PC-3 (cell line): ENCODE measurements at regions not wholly inside any gene's neighbourhood (a gene's known extent, or its start where the extent isn't known, plus 50 kb on each side); places are given as distances from the start of the nearest gene placed in this dataset.

Experiments
- ATAC-seq: fragments of 200-7000 bp; cut with Tn5 transposase; 2 replicates; pipeline ENCODE4 v1.9.1; 2020; ENCODE audit warnings: mild to moderate bottlenecking, moderate library complexity
- BruUV-seq: library from RNA; stranded (reverse); fragments of 400-500 nt; replicated peaks from 2 replicates; lab custom pipeline; 2021; lab: Mats Ljungman, UMichigan
- CTCF ChIA-PET: fragments of 300-600 bp; sonication (Branson Sonifier 250); formaldehyde crosslinking; loops from one replicate; lab custom pipeline; 2022; ENCODE audit warnings: antibody characterized with exemption; lab: Charles Lee
- POLR2A ChIA-PET: fragments of 300-600 bp; sonication (Branson Sonifier 250); formaldehyde crosslinking; loops from one replicate; lab custom pipeline; 2022; ENCODE audit warnings: antibody characterized with exemption; ENCODE audit not compliant: unreplicated experiment; lab: Charles Lee
- DNase-seq: peaks from one replicate; pipeline ENCODE4 v3.0.0-alpha.2; 2015
- H2AFZ ChIP-seq: fragments of 300-600 bp; sonication (generic); 2 replicates; pipeline ENCODE4 v1.6.0; 2016; ENCODE audit warnings: antibody characterized with exemption, low read length
- H3F3A ChIP-seq: fragments of 300-600 bp; sonication (generic); one replicate; pipeline ENCODE4 v1.6.0; 2017; ENCODE audit warnings: antibody characterized with exemption, low read length, control low read depth, mild to moderate bottlenecking; ENCODE audit not compliant: unreplicated experiment
- H3K27ac ChIP-seq: fragments of 300-600 bp; sonication (generic); 2 replicates; pipeline ENCODE4 v1.5.1; 2016; ENCODE audit warnings: mild to moderate bottlenecking, low read length
- H3K27me3 ChIP-seq: fragments of 300-600 bp; sonication (generic); 2 replicates; pipeline ENCODE4 v1.6.1; 2016; ENCODE audit warnings: low read length, mixed read lengths
- H3K36me3 ChIP-seq: fragments of 300-600 bp; sonication (generic); 2 replicates; pipeline ENCODE4 v1.6.1; 2016; ENCODE audit warnings: low read depth, mixed run types, low read length, mixed read lengths
- H3K4me1 ChIP-seq: fragments of 300-600 bp; sonication (generic); 2 replicates; pipeline ENCODE4 v1.5.1; 2016; ENCODE audit warnings: low read length; ENCODE audit not compliant: insufficient read depth
- H3K4me2 ChIP-seq: fragments of 300-600 bp; sonication (generic); 2 replicates; pipeline ENCODE4 v1.6.0; 2016; ENCODE audit warnings: low read length
- H3K4me3 ChIP-seq: fragments of 300-600 bp; sonication (generic); 2 replicates; pipeline ENCODE4 v1.5.1; 2016; ENCODE audit warnings: mild to moderate bottlenecking, low read length, mixed read lengths
- H3K79me2 ChIP-seq: fragments of 300-600 bp; sonication (generic); 2 replicates; pipeline ENCODE4 v1.6.1; 2017; ENCODE audit warnings: low read length, mixed read lengths
- H3K9ac ChIP-seq: fragments of 300-600 bp; sonication (generic); 2 replicates; pipeline ENCODE4 v1.6.0; 2016; ENCODE audit warnings: mild to moderate bottlenecking, low read length
- H3K9me2 ChIP-seq: fragments of 300-600 bp; sonication (generic); replicated peaks from 2 replicates; pipeline ENCODE4 v1.6.1; 2016; ENCODE audit warnings: mixed run types, low read length, mixed read lengths
- H3K9me3 ChIP-seq: fragments of 300-600 bp; sonication (generic); 2 replicates; pipeline ENCODE4 v1.6.1; 2016; ENCODE audit warnings: low read length, mixed read lengths
- H4K20me1 ChIP-seq: fragments of 300-600 bp; sonication (generic); 2 replicates; pipeline ENCODE4 v1.6.1; 2016; ENCODE audit warnings: low read length, mixed read lengths
- EZH2 ChIP-seq: fragments of 300-600 bp; sonication (generic); IDR thresholded peaks from one replicate; pipeline ENCODE4 v1.6.1; 2017; ENCODE audit warnings: antibody characterized with exemption, mild to moderate bottlenecking, low read length; ENCODE audit not compliant: unreplicated experiment
- EZH2phosphoT487 ChIP-seq: fragments of 300-600 bp; sonication (generic); IDR thresholded peaks from 2 replicates; pipeline ENCODE4 v1.6.1; 2018; ENCODE audit warnings: mild to moderate bottlenecking, antibody characterized with exemption, low read length, borderline replicate concordance
- intact Hi-C: fragments of 100-400 bp; cut with micrococcal nuclease; formaldehyde crosslinking; loops from 2 replicates; pipeline ENCODE4 v1.9.0; 2023
- TF ChIP-seq, protein P1 (sequence below): fragments of 300-600 bp; sonication (generic); conservative IDR thresholded peaks from 2 replicates; pipeline ENCODE4 v1.5.1; 2017; ENCODE audit warnings: antibody characterized with exemption, low read depth, mild to moderate bottlenecking, low read length

DNA sequence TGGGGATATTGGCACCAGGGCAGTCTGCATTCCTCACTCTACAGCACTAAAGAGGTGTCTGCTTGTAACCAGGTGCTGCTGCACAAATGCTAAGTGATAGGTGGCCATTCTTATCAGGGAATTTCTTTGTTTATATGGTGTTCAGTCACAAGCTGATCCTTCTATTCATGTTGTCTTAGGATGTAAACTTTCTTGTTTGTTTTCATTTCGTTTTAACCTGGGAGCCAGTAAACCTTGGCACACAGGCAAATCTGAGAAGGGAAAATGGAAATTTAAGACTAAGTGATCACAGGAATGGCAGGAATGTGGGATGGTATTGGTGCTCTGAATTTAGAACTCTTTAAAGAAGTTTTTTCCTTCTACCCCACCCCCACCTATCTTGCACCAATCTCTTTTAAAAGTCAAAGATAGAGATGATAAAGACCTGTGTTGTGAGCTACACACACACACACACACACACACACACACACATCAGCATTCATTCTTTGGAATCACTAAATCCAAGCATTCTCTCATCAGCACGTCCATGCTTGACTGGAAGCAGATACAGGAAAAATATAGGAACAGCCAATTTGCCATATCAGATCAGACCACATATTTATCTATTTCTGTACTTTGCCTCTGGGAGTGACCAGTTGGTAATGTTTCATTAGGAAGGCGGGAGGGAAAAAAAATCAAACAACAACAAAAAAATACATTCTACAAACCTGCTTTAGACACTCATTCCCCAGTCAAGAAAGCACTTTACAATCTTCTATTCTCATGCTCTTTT, 451.4 kb upstream of the ADGRL2 start:
- ChIA-PET POLR2A (no interaction called here), CTCF (no interaction called here)
- Histone ChIP-seq H3K4me3 (no peak overlapping the region), H3K36me3 (no peaks in the 10 kb centered on the region), H3K9ac (no peak overlapping the region), H3K27ac (no peak overlapping the region), H4K20me1 (no peaks in the 10 kb centered on the region), H3K4me2 (no peak overlapping the region), H3K4me1 (no peaks in the 10 kb centered on the region), H3K9me2 (no peaks in the 10 kb centered on the region), H3F3A (no peaks in the 10 kb centered on the region), H2AFZ (no peak overlapping the region), H3K9me3 (no peaks in the 10 kb centered on the region), H3K79me2 (no peaks in the 10 kb centered on the region), H3K27me3 (0 out of 2 replicates have a peak, but pooled peaks cover 9% of the 10 kb centered on the region)
- intact Hi-C loops: no loop called here
- TF ChIP-seq EZH2 (no peak), EZH2phosphoT487 (no peak)
- TF ChIP-seq, protein P1, sequence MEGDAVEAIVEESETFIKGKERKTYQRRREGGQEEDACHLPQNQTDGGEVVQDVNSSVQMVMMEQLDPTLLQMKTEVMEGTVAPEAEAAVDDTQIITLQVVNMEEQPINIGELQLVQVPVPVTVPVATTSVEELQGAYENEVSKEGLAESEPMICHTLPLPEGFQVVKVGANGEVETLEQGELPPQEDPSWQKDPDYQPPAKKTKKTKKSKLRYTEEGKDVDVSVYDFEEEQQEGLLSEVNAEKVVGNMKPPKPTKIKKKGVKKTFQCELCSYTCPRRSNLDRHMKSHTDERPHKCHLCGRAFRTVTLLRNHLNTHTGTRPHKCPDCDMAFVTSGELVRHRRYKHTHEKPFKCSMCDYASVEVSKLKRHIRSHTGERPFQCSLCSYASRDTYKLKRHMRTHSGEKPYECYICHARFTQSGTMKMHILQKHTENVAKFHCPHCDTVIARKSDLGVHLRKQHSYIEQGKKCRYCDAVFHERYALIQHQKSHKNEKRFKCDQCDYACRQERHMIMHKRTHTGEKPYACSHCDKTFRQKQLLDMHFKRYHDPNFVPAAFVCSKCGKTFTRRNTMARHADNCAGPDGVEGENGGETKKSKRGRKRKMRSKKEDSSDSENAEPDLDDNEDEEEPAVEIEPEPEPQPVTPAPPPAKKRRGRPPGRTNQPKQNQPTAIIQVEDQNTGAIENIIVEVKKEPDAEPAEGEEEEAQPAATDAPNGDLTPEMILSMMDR: no peak
- no TSS peak for BruUV-seq
- no peak for DNase-seq
- ATAC-seq: no peak

DNA sequence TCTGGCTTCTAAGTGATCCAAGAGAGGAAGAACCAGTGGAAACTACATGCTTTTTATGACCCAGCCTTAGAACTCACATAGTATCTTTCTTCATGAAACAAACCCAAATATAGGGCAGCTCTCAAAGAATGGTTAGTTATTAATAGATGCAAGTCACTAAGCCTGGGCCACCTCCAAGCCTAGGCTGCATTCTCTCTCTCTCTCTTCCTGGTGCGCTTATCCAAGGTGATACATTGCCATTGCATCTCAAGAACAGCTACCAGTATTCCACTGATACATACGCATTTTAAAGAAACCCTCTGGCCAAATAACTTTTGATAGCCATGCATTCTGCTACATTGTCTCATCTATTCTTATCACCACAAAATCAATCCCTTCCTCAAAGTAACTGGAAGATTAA, 455.6 kb upstream of the ADGRL2 start:
- BruUV-seq: no TSS peak

DNA sequence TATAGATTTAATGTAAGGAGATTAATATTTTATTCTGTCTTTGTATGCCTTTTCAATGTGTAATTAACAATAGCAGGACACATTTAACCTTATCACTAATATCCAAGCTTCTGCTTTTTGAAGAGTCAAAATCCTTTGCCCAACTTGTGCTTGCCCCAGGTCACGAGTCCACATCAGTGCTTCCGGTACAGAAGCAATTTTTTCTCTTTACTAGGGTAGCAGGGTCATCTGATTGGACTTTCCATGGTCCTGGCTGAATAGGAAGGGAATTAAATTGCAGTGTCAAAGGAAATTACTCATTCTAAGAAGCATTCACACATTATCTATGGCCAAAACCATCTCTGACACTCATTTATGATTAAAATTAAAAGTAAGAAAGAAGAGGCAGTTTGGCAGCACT, 460.5 kb upstream of the ADGRL2 start:
- no peaks in the 10 kb centered on the region for H3K36me3 ChIP-seq
- no peaks in the 10 kb centered on the region for H3K9me2 ChIP-seq
- TF ChIP-seq EZH2phosphoT487: no peak
- no peak for TF ChIP-seq EZH2
- TF ChIP-seq, protein P1: no peak
- no peak overlapping the region for H3K4me2 ChIP-seq
- DNase-seq: no peak
- H3F3A ChIP-seq: no peaks in the 10 kb centered on the region
- intact Hi-C loops: no loop called here
- H3K4me3 ChIP-seq: no peak overlapping the region
- no peaks in the 10 kb centered on the region for H3K9me3 ChIP-seq
- no peak overlapping the region for H3K27ac ChIP-seq
- CTCF ChIA-PET: no interaction called here
- no TSS peak for BruUV-seq
- H4K20me1 ChIP-seq: no peaks in the 10 kb centered on the region
- H3K79me2 ChIP-seq: no peaks in the 10 kb centered on the region
- H2AFZ ChIP-seq: no peak overlapping the region
- no peaks in the 10 kb centered on the region for H3K27me3 ChIP-seq
- no peak overlapping the region for H3K9ac ChIP-seq
- H3K4me1 ChIP-seq: no peaks in the 10 kb centered on the region
- ATAC-seq: no peak
- POLR2A ChIA-PET: no interaction called here

More for the DNA sequence above, 455.6 kb upstream of the ADGRL2 start:
- Histone ChIP-seq H3K4me1 (no peaks in the 10 kb centered on the region), H3K27ac (no peak overlapping the region), H3K4me3 (no peak overlapping the region), H3K36me3 (no peaks in the 10 kb centered on the region), H4K20me1 (no peaks in the 10 kb centered on the region), H3F3A (no peaks in the 10 kb centered on the region), H3K27me3 (no peaks in the 10 kb centered on the region), H3K9me3 (no peaks in the 10 kb centered on the region), H2AFZ (no peak overlapping the region), H3K4me2 (no peak overlapping the region), H3K9me2 (no peaks in the 10 kb centered on the region), H3K79me2 (no peaks in the 10 kb centered on the region), H3K9ac (no peak overlapping the region)
- TF ChIP-seq EZH2 (no peak), EZH2phosphoT487 (no peak)
- TF ChIP-seq, protein P1: no peak
- DNase-seq: no peak
- POLR2A ChIA-PET: no interaction called here
- no peak for ATAC-seq
- CTCF ChIA-PET: no interaction called here
- intact Hi-C loops: no loop called here
